Esophagus mucosa (tissue), 1 donor: ENCODE measurements at regions not wholly inside any gene's neighbourhood (a gene's known extent, or its start where the extent isn't known, plus 50 kb on each side); places are given as distances from the start of the nearest gene placed in this dataset.

Source experiments
- ATAC-seq: fragments of 200-7000 bp; cut with Tn5 transposase; one replicate; pipeline ENCODE4 v1.9.1; 2020
- donor health status: DM: yes; HTN: yes; CAD: no.

- ATAC-seq, result peak; percentile 92
These were observed 105.1 kb downstream of the TRAPPC11 start for GRCh38 chr4:183763990-183764754.

- peak; percentile 83 for ATAC-seq
These were observed 106.3 kb downstream of the TRAPPC11 start for GRCh38 chr4:183765251-183765911.

- no peak for ATAC-seq
These were observed 107.0 kb downstream of the TRAPPC11 start for GRCh38 chr4:183766140-183766539.

GRCh38 chr4:183770906-183771305 is 111.8 kb downstream of the TRAPPC11 start:
- no peak for ATAC-seq

GRCh38 chr4:183772361-183772760 is 113.3 kb downstream of the TRAPPC11 start:
- no peak for ATAC-seq

- no peak for ATAC-seq
These were observed 114.7 kb downstream of the TRAPPC11 start for GRCh38 chr4:183773790-183774189.

GRCh38 chr4:183783306-183783705 is 121.8 kb upstream of the STOX2 start:
- ATAC-seq, result no peak

GRCh38 chr4:183783991-183784553 is 121.0 kb upstream of the STOX2 start:
- ATAC-seq, result peak; percentile 66

- peak; percentile 50 for ATAC-seq
These were observed 116.7 kb upstream of the STOX2 start for GRCh38 chr4:183788308-183788905.

GRCh38 chr4:183789657-183790056 is 115.5 kb upstream of the STOX2 start:
- ATAC-seq, result peak; percentile 79

- ATAC-seq, result no peak
These were observed 114.4 kb upstream of the STOX2 start for GRCh38 chr4:183790661-183791060.

- ATAC-seq, result peak; percentile 10
These were observed 108.1 kb upstream of the STOX2 start for GRCh38 chr4:183797011-183797444.

- ATAC-seq, result peak; percentile 85
These were observed 107.4 kb upstream of the STOX2 start for GRCh38 chr4:183797445-183798300.

- peak; percentile 44 for ATAC-seq
These were observed 106.5 kb upstream of the STOX2 start for GRCh38 chr4:183798301-183799253.

- no peak for ATAC-seq
These were observed 103.5 kb upstream of the STOX2 start for GRCh38 chr4:183801457-183802165.

GRCh38 chr4:183806341-183806740 is 98.8 kb upstream of the STOX2 start:
- ATAC-seq, result peak; percentile 32

GRCh38 chr4:183807420-183808096 is 97.5 kb upstream of the STOX2 start:
- no peak for ATAC-seq

GRCh38 chr4:183808097-183808456 is 97.0 kb upstream of the STOX2 start:
- no peak for ATAC-seq

GRCh38 chr4:183812567-183812966 is 92.5 kb upstream of the STOX2 start:
- no peak for ATAC-seq

GRCh38 chr4:183814461-183814860 is 90.6 kb upstream of the STOX2 start:
- no peak for ATAC-seq
